GM12865 (cell line): ENCODE measurements at regions not wholly inside any gene's neighbourhood (a gene's known extent, or its start where the extent isn't known, plus 50 kb on each side); places are given as distances from the start of the nearest gene placed in this dataset.

Experiments used
- DNase-seq: peaks from one replicate; pipeline ENCODE4 v3.0.0; 2010; ENCODE audit warnings: low read depth
- H3K4me3 ChIP-seq: 2 replicates; pipeline ENCODE4 v1.5.1; 2011; ENCODE audit warnings: mild to moderate bottlenecking, low read depth, low read length, control low read depth
- TF ChIP-seq, protein P1 (sequence below): IDR thresholded peaks from 2 replicates; pipeline ENCODE4 v1.5.1; 2011; ENCODE audit warnings: low read length, control low read depth, low read depth, inconsistent platforms; ENCODE audit not compliant: insufficient read depth; ENCODE audit errors: missing control alignments

- H3K4me3 ChIP-seq, result no peak overlapping the region
- DNase-seq, result no peak
- TF ChIP-seq, protein P1, sequence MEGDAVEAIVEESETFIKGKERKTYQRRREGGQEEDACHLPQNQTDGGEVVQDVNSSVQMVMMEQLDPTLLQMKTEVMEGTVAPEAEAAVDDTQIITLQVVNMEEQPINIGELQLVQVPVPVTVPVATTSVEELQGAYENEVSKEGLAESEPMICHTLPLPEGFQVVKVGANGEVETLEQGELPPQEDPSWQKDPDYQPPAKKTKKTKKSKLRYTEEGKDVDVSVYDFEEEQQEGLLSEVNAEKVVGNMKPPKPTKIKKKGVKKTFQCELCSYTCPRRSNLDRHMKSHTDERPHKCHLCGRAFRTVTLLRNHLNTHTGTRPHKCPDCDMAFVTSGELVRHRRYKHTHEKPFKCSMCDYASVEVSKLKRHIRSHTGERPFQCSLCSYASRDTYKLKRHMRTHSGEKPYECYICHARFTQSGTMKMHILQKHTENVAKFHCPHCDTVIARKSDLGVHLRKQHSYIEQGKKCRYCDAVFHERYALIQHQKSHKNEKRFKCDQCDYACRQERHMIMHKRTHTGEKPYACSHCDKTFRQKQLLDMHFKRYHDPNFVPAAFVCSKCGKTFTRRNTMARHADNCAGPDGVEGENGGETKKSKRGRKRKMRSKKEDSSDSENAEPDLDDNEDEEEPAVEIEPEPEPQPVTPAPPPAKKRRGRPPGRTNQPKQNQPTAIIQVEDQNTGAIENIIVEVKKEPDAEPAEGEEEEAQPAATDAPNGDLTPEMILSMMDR, result no peak
Observed at GRCh38 chr6:10223841-10224240, 191.0 kb downstream of the TFAP2A start.

GRCh38 chr6:10221178-10221577 is 193.7 kb downstream of the TFAP2A start:
- TF ChIP-seq, protein P1, result no peak
- H3K4me3 ChIP-seq, result no peak overlapping the region
- no peak for DNase-seq

GRCh38 chr6:10219510-10219909 is 195.4 kb downstream of the TFAP2A start:
- no peak overlapping the region for H3K4me3 ChIP-seq
- TF ChIP-seq, protein P1, result no peak
- DNase-seq, result no peak

- TF ChIP-seq, protein P1, result no peak
- H3K4me3 ChIP-seq, result no peak overlapping the region
- no peak for DNase-seq
Observed at GRCh38 chr6:10217111-10217510, 197.8 kb downstream of the TFAP2A start.

DNA sequence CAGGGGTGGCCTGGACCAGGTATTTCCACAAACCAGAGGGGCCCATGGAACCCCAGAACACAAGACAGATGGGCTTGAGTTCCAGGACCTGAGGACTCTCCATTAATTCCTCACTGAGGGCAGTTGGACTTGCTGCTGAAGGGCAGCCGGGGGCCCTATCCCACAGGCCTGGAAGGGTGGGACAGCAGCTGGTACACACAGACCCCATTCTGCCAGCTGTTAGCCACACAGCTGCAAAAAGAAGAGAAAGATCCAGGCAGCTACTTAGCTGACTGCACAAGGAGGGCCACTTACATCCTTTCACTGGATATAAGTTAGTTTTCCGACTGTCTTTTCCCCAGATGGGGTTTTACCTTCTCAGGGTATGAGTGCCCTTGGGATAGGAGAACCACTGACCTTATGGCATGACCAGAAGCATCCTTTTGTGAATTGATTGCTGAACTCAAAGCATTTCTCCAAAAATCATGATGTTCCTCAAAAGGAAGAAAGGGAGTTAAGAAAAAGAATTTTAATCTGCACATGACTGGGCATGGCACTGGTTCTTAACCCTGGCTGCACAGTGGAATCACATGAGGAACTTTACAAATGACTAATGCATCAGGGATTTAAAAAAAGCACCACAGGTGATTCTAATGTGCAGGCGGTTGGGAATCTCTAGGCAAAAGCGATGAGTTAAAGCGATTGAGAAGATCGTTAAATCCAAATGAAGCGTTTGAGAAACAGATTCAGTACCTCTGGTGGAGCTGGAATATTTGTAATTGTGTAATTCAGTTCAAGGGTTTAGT is 199.4 kb downstream of the TFAP2A start:
- no peak for DNase-seq
- no peak overlapping the region for H3K4me3 ChIP-seq
- TF ChIP-seq, protein P1, result no peak

DNA sequence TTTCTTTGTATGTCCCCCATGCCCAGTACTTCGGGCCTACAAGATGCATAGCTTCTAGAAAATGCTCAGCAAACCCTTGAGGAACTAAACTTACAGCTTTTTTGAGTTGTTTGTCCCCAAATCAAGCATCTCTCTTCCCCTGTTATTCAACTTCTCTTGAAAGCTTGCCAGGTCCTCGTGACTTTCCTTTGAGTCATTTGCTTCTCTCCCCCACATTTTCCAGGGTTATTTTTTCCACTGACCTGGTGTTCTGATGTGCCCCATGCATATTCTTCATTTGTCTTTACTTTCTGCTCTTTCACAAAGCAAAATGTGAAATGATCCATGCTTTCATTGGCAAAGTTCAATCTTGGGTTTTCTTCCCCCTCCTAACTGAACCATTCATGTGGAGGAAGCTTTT is 204.8 kb downstream of the TFAP2A start:
- DNase-seq, result no peak
- H3K4me3 ChIP-seq, result no peak overlapping the region
- TF ChIP-seq, protein P1, result no peak

DNA sequence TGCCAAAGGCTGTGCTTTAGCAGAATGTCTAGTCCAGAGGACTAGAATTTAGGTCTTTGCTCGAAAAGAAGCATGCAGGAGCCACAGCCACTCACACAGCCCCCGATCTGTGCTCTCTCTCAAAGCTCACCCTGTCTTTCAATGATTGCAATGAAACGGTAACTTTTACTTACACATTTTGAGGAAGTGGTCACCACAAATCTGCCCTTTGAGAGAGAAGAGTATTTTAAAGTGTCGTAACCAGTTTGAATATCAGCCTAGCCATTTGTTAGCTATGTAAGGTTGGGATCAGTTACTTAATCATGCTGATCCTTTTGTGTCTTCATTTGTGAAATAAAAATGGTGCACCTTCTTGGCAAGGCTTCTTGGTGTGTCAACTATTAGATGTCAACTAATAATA is 209.0 kb downstream of the TFAP2A start:
- DNase-seq, result no peak
- no peak overlapping the region for H3K4me3 ChIP-seq
- TF ChIP-seq, protein P1, result no peak
